Mesenchymal stem cell (in vitro differentiated cells and primary cell): ENCODE measurements at regions not wholly inside any gene's neighbourhood (a gene's known extent, or its start where the extent isn't known, plus 50 kb on each side); places are given as distances from the start of the nearest gene placed in this dataset.
A peak's percentile ranks its signal among the peaks of the same experiment; 100 is the strongest.

ENCODE experiments used
- DNase-seq: peaks from one replicate; pipeline ENCODE4 v3.0.0-alpha.2; 2013
- H2AFZ ChIP-seq: one replicate; pipeline ENCODE4 v1.6.1; 2013; ENCODE audit warnings: low read depth, mild to moderate bottlenecking, control low read depth, inconsistent platforms, low read length, moderate library complexity
- H2AK5ac ChIP-seq: 2 replicates; pipeline ENCODE4 v1.6.1; 2013; ENCODE audit warnings: low read length, moderate library complexity, mild to moderate bottlenecking, inconsistent platforms; ENCODE audit not compliant: severe bottlenecking
- H2BK120ac ChIP-seq: one replicate; pipeline ENCODE4 v1.6.1; 2013; ENCODE audit warnings: low read depth, mild to moderate bottlenecking, inconsistent platforms, low read length, moderate library complexity
- H2BK12ac ChIP-seq, 2 experiments: one replicate each; pipeline ENCODE4 v1.6.1; 2013; ENCODE audit warnings: inconsistent platforms in 2 of 2, low read length in 2 of 2, mild to moderate bottlenecking in 2 of 2, moderate library complexity in 2 of 2, control low read depth in 1 of 2
- H2BK15ac ChIP-seq: one replicate; pipeline ENCODE4 v1.6.1; 2013; ENCODE audit warnings: mild to moderate bottlenecking, low read depth, inconsistent platforms; ENCODE audit not compliant: poor library complexity, severe bottlenecking
- H2BK5ac ChIP-seq: 2 replicates; pipeline ENCODE4 v1.6.1; 2013; ENCODE audit warnings: low read depth, mild to moderate bottlenecking, low read length, control low read depth, inconsistent platforms; ENCODE audit not compliant: poor library complexity, severe bottlenecking
- H3K14ac ChIP-seq, 2 experiments: one replicate each; pipeline ENCODE4 v1.6.1; 2013; ENCODE audit warnings: inconsistent platforms in 2 of 2, low read length in 2 of 2, control low read depth in 1 of 2, mild to moderate bottlenecking in 1 of 2, moderate library complexity in 1 of 2
- H3K18ac ChIP-seq, 2 experiments: one replicate each; pipeline ENCODE4 v1.6.1; 2013; ENCODE audit warnings: inconsistent platforms in 2 of 2, low read length in 2 of 2, control low read depth in 1 of 2, low read depth in 1 of 2, mild to moderate bottlenecking in 1 of 2
- H3K23ac ChIP-seq, 2 experiments: one replicate each; pipeline ENCODE4 v1.6.1; 2013; ENCODE audit warnings: inconsistent platforms in 2 of 2, low read length in 2 of 2, mild to moderate bottlenecking in 2 of 2, moderate library complexity in 2 of 2, control low read depth in 1 of 2
- H3K27ac ChIP-seq: 2 replicates; pipeline ENCODE4 v1.5.1; 2013; ENCODE audit warnings: mild to moderate bottlenecking, moderate library complexity, low read length, control low read depth, inconsistent platforms; ENCODE audit not compliant: poor library complexity, severe bottlenecking
- H3K27me3 ChIP-seq, 2 experiments: 2 replicates each; pipeline versions ENCODE4 v1.6.1 to v1.7.0; 2013; ENCODE audit warnings: low read length in 2 of 2, mild to moderate bottlenecking in 2 of 2, moderate library complexity in 2 of 2, control low read depth in 1 of 2, inconsistent platforms in 1 of 2; ENCODE audit not compliant: control insufficient read depth in 1 of 2, insufficient read depth in 1 of 2
- H3K36me3 ChIP-seq, 2 experiments: 2 replicates each; pipeline versions ENCODE4 v1.6.1 to v1.7.0; 2013; ENCODE audit warnings: low read length in 2 of 2, control low read depth in 1 of 2, inconsistent platforms in 1 of 2, low read depth in 1 of 2, mild to moderate bottlenecking in 1 of 2; ENCODE audit not compliant: insufficient read depth in 2 of 2, control insufficient read depth in 1 of 2
- H3K4ac ChIP-seq, 2 experiments: one replicate each; pipeline ENCODE4 v1.6.1; 2013; ENCODE audit warnings: inconsistent platforms in 2 of 2, low read length in 2 of 2, mild to moderate bottlenecking in 2 of 2, moderate library complexity in 2 of 2, control low read depth in 1 of 2, low read depth in 1 of 2
- H3K4me1 ChIP-seq: 2 replicates; pipeline ENCODE4 v1.6.1; 2013; ENCODE audit warnings: low read depth, low read length, control low read depth; ENCODE audit not compliant: control insufficient read depth, insufficient read depth
- H3K4me2 ChIP-seq: 2 replicates; pipeline ENCODE4 v1.6.1; 2013; ENCODE audit warnings: low read length, mild to moderate bottlenecking, inconsistent platforms; ENCODE audit not compliant: poor library complexity, severe bottlenecking
- H3K4me3 ChIP-seq, 2 experiments: 2 replicates each; pipeline versions ENCODE4 v1.5.1 to v1.7.0; 2013; ENCODE audit warnings: low read length in 2 of 2, mild to moderate bottlenecking in 2 of 2, control low read depth in 1 of 2, low read depth in 1 of 2; ENCODE audit not compliant: insufficient read depth in 1 of 2
- H3K79me1 ChIP-seq: replicated peaks from 2 replicates; pipeline ENCODE4 v1.6.1; 2013; ENCODE audit warnings: mild to moderate bottlenecking, control low read depth, low read length, inconsistent platforms; ENCODE audit not compliant: poor library complexity, severe bottlenecking
- H3K9ac ChIP-seq: 2 replicates; pipeline ENCODE4 v1.7.0; 2013; ENCODE audit warnings: mild to moderate bottlenecking, low read length, moderate library complexity
- H3K9me3 ChIP-seq: 2 replicates; pipeline ENCODE4 v1.7.0; 2013; ENCODE audit warnings: mild to moderate bottlenecking, low read length; ENCODE audit not compliant: control insufficient read depth
- H4K8ac ChIP-seq: one replicate; pipeline ENCODE4 v1.6.1; 2013; ENCODE audit warnings: inconsistent platforms, mild to moderate bottlenecking, low read length, moderate library complexity
- H4K91ac ChIP-seq: one replicate; pipeline ENCODE4 v1.6.1; 2013; ENCODE audit warnings: mild to moderate bottlenecking, low read length, inconsistent platforms
- WGBS: methylation state at CpG from one replicate; pipeline ENCODE4 v1.1.7; 2013; ENCODE audit warnings: mixed read lengths; 5-methylcytosine and 5-hydroxymethylcytosine counted together

GRCh38 chr22:19592464-19592863 is 68.3 kb upstream of the CLDN5 start:
- H3K23ac ChIP-seq: no peak overlapping the region
- H2BK15ac ChIP-seq: no peak overlapping the region
- peaks cover 6% of the 10 kb centered on the region for H3K4me1 ChIP-seq
- no peaks in the 10 kb centered on the region for H3K9me3 ChIP-seq
- no peaks in the 10 kb centered on the region for H3K36me3 ChIP-seq
- no peak overlapping the region for H3K4me2 ChIP-seq
- no peak overlapping the region for H3K4me3 ChIP-seq
- no peaks in the 10 kb centered on the region for H3K79me1 ChIP-seq
- H2BK12ac ChIP-seq: no peak overlapping the region
- H4K8ac ChIP-seq: no peak overlapping the region
- H3K4ac ChIP-seq: no peak overlapping the region
- H2BK5ac ChIP-seq: no peak overlapping the region
- no peak overlapping the region for H3K18ac ChIP-seq
- WGBS: 99% methylated on average over 3 of the region's 4 CpGs
- H2BK120ac ChIP-seq: no peak overlapping the region
- no peak for DNase-seq
- H4K91ac ChIP-seq: no peak overlapping the region
- no peak overlapping the region for H2AFZ ChIP-seq
- H2AK5ac ChIP-seq: no peak overlapping the region
- peaks cover 12 to 52% of the 10 kb centered on the region in 2 experiments for H3K27me3 ChIP-seq
- no peak overlapping the region for H3K9ac ChIP-seq
- H3K27ac ChIP-seq: no peak overlapping the region
- no peak overlapping the region for H3K14ac ChIP-seq

- no peak overlapping the region for H3K14ac ChIP-seq
- 71% methylated on average over 6 of the region's 7 CpGs for WGBS
- no peak overlapping the region for H2BK5ac ChIP-seq
- H2BK15ac ChIP-seq: no peak overlapping the region
- H3K4me1 ChIP-seq: peaks cover 11% of the 10 kb centered on the region
- H3K9ac ChIP-seq: no peak overlapping the region
- H4K8ac ChIP-seq: no peak overlapping the region
- no peak overlapping the region for H3K4me2 ChIP-seq
- no peak overlapping the region for H3K4me3 ChIP-seq
- no peak overlapping the region for H3K4ac ChIP-seq
- H2AK5ac ChIP-seq: no peak overlapping the region
- H3K27ac ChIP-seq: no peak overlapping the region
- no peak overlapping the region for H3K18ac ChIP-seq
- H3K23ac ChIP-seq: no peak overlapping the region
- H3K79me1 ChIP-seq: no peaks in the 10 kb centered on the region
- H2AFZ ChIP-seq: no peak overlapping the region
- H4K91ac ChIP-seq: no peak overlapping the region
- H3K27me3 ChIP-seq: peaks cover 15 to 53% of the 10 kb centered on the region in 2 experiments
- H2BK120ac ChIP-seq: no peak overlapping the region
- DNase-seq: no peak
- H3K9me3 ChIP-seq: no peaks in the 10 kb centered on the region
- H2BK12ac ChIP-seq: no peak overlapping the region
- H3K36me3 ChIP-seq: no peaks in the 10 kb centered on the region
Observed at GRCh38 chr22:19593991-19594569, 69.9 kb upstream of the CLDN5 start.

- H3K4me2 ChIP-seq: no peak overlapping the region
- no peak overlapping the region for H2AFZ ChIP-seq
- H3K4ac ChIP-seq: no peak overlapping the region
- H3K14ac ChIP-seq: no peak overlapping the region
- DNase-seq: no peak
- no peak overlapping the region for H4K8ac ChIP-seq
- no peak overlapping the region for H3K4me3 ChIP-seq
- no peak overlapping the region for H3K9ac ChIP-seq
- no peaks in the 10 kb centered on the region for H3K9me3 ChIP-seq
- no peak overlapping the region for H3K18ac ChIP-seq
- H2BK12ac ChIP-seq: no peak overlapping the region
- H3K23ac ChIP-seq: no peak overlapping the region
- H2BK5ac ChIP-seq: no peak overlapping the region
- WGBS: 89% methylated on average over 7 of the region's 7 CpGs
- H4K91ac ChIP-seq: no peak overlapping the region
- H3K4me1 ChIP-seq: peaks cover 11% of the 10 kb centered on the region
- no peak overlapping the region for H3K27ac ChIP-seq
- no peak overlapping the region for H2BK120ac ChIP-seq
- H2BK15ac ChIP-seq: no peak overlapping the region
- H2AK5ac ChIP-seq: no peak overlapping the region
- H3K36me3 ChIP-seq: no peaks in the 10 kb centered on the region
- no peaks in the 10 kb centered on the region for H3K79me1 ChIP-seq
- peaks cover 13 to 48% of the 10 kb centered on the region in 2 experiments for H3K27me3 ChIP-seq
Observed at GRCh38 chr22:19595532-19595931, 71.3 kb upstream of the CLDN5 start.

GRCh38 chr22:19596680-19597398 is 72.6 kb upstream of the CLDN5 start:
- WGBS: 84% methylated on average over 20 of the region's 20 CpGs
- H3K4me2 ChIP-seq: no peak overlapping the region

More at GRCh38 chr22:19596680-19597398, 72.6 kb upstream of the CLDN5 start:
- Histone ChIP-seq H3K27me3 (peaks cover 8 to 47% of the 10 kb centered on the region in 2 experiments), H3K14ac (no peak overlapping the region), H3K79me1 (no peaks in the 10 kb centered on the region), H3K4me3 (no peak overlapping the region), H2BK12ac (no peak overlapping the region), H2BK5ac (no peak overlapping the region), H3K9ac (no peak overlapping the region), H2AFZ (no peak overlapping the region), H3K4me1 (peaks cover 11% of the 10 kb centered on the region), H3K4ac (no peak overlapping the region), H3K27ac (no peak overlapping the region), H3K18ac (no peak overlapping the region), H4K8ac (no peak overlapping the region), H2BK120ac (no peak overlapping the region), H2AK5ac (no peak overlapping the region), H4K91ac (no peak overlapping the region), H3K23ac (no peak overlapping the region), H3K36me3 (no peaks in the 10 kb centered on the region), H3K9me3 (no peaks in the 10 kb centered on the region), H2BK15ac (no peak overlapping the region)
- DNase-seq: peak; percentile 2
